Cerebellar nuclear complex (tissue), 1 donor: ENCODE measurements at regions not wholly inside any gene's neighbourhood (a gene's known extent, or its start where the extent isn't known, plus 50 kb on each side); places are given as distances from the start of the nearest gene placed in this dataset.
"Not testable (repeated sequence)": the region's sequence is repeated elsewhere in the genome, so short reads cannot be mapped to it uniquely, and the experiment has no call there.

Source experiments
- DNase-seq, 2 experiments: peaks; one replicate each; lab custom pipeline; 2025; lab: John Stamatoyannopoulos, UW

DNA sequence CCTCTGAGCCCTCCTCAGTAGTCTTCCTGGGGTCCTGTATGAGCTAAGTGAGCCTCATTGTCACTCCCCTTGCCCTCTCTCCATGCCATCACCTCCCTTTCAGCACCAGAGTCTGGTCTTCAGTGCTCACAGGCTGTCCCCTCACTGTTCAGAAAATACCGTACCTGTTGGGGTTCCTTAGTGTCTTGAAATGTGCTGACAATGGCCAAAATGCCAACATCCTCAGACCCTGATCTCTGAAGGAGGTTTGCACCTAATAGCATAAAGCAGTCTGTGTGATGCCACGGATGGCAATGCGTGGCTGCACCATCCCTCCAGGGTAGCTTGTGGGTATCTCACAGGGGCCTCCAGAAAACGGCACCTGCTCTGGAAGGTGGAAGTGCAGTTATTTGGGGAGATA lies 301.0 kb upstream of the TLE3 start:
- DNase-seq: no peak

GRCh38 chr15:70396807-70397206 lies 299.1 kb upstream of the TLE3 start:
- DNase-seq: no peak

- no peak for DNase-seq
Observed at GRCh38 chr15:70395164-70395563, 297.4 kb upstream of the TLE3 start.

DNA sequence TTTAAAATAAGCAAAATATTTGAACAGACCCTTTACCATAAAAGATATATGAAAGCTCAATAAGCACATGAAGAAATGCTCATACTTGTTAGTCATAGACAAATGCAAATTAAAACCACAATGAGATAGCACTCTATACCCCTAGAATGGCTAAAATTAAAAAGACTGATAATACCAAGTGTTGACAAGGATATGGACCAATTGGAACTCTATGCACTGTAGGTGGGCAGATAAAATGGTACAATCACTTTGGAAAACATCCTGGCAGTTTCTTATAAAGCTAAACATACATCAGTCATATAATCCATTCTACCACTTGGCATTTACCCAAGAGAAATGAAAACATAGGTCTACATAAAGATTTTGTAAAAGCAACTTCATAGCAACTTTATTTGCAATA lies 293.0 kb upstream of the TLE3 start:
- DNase-seq: no peak

DNA sequence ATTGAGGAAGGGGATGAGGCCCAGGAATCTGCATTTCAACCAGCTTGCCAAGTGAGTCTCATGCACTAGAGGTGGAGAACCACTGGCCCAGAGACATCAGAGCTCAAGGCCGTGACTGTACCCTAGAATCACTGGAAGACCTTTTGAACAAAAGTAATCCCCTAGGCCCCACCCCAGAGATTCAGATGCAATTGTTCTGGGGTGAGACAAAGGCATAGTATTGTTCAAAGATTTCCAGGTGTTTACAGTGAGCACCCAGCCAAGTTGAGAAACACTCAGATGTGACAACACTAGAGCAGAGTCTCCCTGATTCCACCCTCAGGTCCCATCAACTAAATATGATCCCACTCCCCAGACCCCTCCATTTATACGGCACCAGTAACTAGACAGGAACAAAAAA lies 290.3 kb upstream of the TLE3 start:
- DNase-seq: no peak

- no peak for DNase-seq
Observed at GRCh38 chr15:70387081-70387480, 289.4 kb upstream of the TLE3 start.

- DNase-seq: no peak
Observed at GRCh38 chr15:70385711-70386110, 288.0 kb upstream of the TLE3 start.

- DNase-seq: no peak
Observed at GRCh38 chr15:70385052-70385451, 287.3 kb upstream of the TLE3 start.

- DNase-seq: no peak
Observed at GRCh38 chr15:70383856-70384255, 286.1 kb upstream of the TLE3 start.

DNA sequence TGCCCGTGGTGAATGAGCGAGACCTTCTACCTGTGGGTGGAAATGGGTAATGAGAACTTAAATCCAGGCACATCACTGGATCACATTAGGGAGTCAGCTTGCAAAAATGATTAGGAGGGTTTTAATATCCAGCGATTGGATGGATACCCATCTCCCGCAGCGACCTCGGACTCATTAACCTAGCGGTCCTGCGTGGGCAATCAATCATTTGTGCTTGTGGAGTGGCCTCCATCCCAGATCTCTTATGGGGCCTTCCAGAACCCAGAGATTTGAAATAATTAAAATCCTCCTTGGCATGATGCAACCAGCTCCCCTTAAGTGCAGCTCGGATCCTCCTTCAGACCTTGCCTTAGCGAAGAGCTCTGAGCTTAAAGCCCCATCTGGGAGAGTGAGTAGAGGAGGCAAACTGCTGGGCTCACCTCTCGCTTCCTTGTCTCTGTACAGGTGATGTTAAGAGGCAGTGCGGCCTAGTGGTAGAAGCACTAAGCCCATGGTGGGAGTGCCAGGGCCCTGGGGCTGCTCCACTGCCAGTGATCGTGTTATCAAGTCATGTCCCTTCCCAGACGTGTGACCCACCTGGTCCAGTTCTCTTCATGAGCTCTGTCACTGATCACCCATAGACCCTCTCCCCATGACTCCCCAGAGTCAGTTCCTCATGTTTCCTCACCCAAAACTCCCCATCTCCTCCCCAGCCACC lies 285.2 kb upstream of the TLE3 start:
- DNase-seq: no peak

- DNase-seq: no peak
Observed at GRCh38 chr15:70382009-70382749, 284.5 kb upstream of the TLE3 start.

DNA sequence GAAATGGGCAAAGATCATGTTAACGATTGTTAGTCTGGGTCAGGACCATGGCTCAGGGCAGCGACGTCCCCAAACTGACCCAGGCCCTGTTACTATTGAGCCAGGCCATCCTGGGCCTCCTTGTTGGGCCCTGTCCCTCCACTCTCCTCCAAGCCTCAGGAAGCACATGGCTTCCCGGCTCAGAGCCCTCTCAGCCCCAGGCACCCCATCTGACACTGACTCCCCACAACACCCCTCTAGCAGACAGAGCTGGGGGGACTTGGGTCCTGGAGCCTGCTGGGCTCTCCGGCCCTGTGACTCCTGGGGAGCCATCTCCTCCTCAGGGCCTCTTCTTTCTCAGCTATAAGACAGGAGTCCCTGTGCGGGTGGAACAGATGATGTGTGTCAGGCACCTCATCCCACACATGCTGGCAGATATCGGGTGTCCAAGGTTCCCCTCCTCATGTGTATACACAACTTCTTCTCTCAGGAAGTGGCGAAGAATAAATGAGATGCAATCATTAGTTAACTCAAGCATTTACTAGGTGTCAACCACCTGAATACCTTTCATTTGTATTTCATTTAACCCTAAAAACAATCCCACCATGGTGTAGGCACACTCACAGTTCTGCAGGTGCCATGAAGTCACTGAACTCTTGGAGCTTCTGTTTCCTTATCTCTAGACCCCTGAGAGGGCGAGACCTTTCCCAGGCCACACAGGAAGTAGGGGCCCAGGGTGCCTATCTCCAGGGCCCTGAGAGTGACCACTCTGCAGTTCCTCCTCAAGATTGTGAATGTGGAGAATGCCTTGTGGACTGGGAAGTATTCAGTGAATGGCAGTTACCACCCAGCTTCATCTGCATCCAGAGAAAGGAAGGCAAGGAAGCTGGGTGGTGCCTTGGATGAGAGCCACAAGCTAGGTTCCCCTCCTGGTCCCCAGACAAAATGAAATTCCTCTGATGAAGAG lies 282.5 kb upstream of the TLE3 start:
- no peak for DNase-seq

- DNase-seq: no peak
Observed at GRCh38 chr15:70379134-70379533, 281.4 kb upstream of the TLE3 start.

DNA sequence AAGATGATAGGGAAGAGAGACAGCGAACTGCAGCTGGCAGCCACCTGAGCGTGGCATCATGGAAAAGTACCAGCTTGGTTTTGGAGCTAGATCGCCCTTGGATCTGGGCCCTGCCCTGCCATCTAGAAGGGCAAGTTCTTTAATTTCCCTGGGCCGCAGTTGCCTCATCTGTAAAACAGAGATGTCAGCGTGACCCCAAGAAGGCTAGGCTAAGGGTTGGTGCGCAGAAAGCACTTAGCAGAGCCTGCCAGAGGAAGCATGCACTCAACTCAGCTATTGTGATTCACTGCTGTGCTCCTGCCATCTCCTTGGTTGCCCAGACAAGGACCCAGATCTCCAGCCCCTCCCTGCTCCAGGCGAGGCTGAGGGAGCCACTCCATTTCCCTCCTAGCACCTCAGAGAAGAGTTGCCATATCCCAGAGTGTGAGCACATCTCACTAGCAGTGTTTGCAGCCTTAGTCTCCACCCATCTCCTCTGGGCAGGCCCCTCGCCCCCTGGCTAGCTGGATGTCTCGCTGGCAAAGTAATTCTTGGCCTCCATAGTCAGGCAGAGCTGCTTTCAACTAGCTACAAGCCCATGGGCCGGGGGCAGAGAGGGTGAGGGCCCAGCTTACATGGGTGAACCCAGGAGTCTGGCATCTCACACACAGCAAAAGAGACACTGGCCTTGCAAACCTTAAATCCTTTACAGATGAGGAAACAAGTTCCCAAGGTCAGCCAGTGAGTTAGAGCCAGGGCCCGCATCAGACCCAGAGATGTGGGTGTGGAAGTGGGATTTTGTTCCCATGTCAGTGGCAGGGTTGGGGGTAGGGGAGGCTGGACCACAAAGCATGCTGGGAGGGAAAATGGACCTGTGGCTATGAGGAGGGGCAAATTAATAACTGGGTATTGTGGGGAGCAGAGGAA lies 280.7 kb upstream of the TLE3 start:
- no peak for DNase-seq

DNA sequence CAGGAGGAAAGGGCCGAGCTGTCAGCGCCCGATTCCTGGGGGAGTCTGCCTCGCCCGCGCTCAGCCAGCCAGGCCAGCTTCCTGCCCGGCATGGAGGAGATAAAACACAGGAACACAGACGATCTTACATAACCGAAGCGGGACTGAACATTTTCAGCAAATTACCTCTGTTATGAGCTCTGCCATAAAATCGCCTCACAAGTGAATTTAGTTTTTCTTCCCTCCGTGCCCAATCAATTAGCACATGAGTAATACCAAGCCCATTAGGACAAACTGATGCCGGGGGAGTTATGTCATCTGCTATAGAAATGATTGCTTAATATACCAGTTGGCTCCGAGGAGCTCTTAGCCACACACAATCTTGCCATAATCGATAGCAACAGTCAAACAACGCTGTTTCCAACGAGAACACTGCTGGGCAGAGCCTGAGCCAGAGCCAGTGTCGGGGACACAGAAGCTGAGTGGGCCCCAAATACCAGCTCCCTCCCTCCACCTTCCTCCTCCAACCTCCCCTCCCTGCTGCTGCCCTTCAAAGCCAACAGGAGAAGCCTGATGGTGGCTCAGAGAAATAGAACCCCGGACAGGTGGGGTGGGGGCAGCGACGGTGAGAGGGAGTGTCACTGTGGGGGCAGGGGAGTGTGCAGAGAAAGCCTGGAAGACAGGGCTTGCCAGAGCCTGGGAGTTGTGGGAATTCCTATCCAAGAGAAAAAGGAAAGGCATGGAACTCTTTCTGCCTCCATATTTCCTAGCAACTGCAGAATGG lies 279.4 kb upstream of the TLE3 start:
- peak in 1 of 2 experiments; percentile 12 for DNase-seq

DNA sequence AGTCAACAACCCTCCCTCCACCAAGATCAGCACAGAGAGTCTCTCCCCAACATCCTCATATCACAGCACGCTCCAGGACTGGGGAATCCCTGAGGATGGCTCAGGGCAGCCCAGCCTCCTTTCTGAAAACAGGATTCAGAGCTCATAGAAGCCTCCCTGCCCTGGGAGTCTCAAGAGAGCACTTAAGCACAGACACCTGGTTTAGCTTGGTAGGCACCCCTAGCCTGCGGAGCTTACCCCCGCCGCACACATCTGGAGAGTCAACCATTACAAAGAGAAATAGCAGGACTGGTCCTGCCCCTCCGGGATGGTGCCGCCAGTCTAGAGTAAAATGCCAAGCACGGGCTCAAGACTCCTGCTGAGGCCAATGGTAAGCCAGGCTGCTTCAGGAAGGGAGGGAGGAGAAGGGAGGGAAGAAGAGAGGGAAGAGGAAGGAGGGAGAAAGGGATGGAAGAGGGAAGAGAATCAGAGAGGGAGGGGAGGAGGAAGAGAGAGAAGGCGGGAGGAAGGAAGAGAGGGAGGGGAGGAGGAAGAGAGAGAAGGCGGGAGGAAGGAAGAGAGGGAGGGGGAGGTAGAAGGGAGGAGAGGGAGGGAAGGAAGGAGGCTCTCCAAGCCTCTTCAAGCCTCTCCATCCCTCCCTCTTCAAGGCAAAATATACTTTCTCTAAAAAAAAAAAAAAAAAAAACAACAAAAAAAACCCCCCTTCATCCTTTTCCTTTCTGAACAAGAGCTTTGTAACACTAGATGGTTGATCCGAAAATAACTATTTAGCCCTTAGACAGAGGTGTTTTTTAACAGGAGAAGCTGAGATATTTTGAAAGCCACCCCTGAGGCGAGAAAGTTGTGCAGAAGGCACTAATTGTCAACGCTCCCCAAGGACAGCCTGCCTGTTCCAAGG lies 278.6 kb upstream of the TLE3 start:
- no peak for DNase-seq

GRCh38 chr15:70375586-70375985 lies 277.9 kb upstream of the TLE3 start:
- DNase-seq: no peak

DNA sequence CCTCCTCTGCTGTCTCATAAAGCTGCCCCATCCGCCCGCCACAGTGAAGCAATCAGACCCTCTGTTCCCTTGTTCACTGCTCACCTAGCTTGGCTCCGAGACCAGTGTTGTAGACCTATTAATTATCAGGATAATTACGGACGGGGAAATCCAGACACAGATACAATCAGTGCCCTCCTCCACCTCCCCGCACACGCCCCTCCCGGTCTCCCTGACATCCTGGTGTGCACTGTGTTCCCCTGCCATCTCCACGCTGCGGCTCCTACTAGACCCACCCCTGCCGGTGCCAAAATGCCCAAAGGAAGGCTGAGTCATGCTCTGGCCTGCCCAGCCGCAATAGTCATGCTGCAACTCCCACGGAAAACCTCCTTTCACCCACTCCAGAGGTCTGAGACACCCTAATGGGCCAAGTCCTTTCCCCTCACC lies 277.3 kb upstream of the TLE3 start:
- no peak for DNase-seq

GRCh38 chr15:70374096-70374495 lies 276.4 kb upstream of the TLE3 start:
- no peak for DNase-seq

DNA sequence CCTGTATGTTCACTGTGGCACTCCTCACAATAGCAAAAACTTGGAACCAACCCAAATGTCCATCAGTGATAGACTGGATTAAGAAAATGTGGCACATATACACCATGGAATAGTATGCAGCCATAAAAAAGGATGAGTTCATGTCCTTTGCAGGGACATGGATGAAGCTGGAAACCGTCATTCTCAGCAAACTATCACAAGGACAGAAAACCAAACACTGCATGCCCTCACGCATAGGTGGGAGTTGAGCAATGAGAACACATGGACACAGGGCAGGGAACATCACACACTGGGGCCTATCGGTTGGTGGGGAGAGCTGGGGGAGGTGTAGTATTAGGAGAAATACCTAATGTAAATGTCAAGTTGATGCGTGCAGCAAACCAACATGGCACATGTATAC lies 275.7 kb upstream of the TLE3 start:
- DNase-seq: not testable (repeated sequence)
